Skeletal muscle tissue (tissue), 3 donors: ENCODE measurements at regions not wholly inside any gene's neighbourhood (a gene's known extent, or its start where the extent isn't known, plus 50 kb on each side); places are given as distances from the start of the nearest gene placed in this dataset.

Experiments
- H3K27ac ChIP-seq: one replicate; pipeline ENCODE4 v1.7.0; 2013; ENCODE audit warnings: mild to moderate bottlenecking, low read depth, low read length, inconsistent platforms
- H3K27me3 ChIP-seq, 3 donors: one replicate each; pipeline ENCODE4 v1.7.0; 2013; ENCODE audit warnings: low read length in 3 of 3; ENCODE audit not compliant: control insufficient read depth in 3 of 3, insufficient read depth in 3 of 3
- H3K36me3 ChIP-seq, 3 donors: one replicate each; pipeline ENCODE4 v1.7.0; 2013; ENCODE audit warnings: low read length in 3 of 3; ENCODE audit not compliant: control insufficient read depth in 3 of 3, insufficient read depth in 3 of 3
- H3K4me1 ChIP-seq, 3 donors: one replicate each; pipeline ENCODE4 v1.7.0; 2013; ENCODE audit warnings: low read length in 3 of 3, mild to moderate bottlenecking in 3 of 3; ENCODE audit not compliant: control insufficient read depth in 3 of 3, insufficient read depth in 3 of 3
- H3K4me3 ChIP-seq, 3 donors: one replicate each; pipeline ENCODE4 v1.7.0; 2013; ENCODE audit warnings: low read length in 3 of 3
- H3K9ac ChIP-seq, 3 donors: one replicate each; pipeline ENCODE4 v1.7.0; 2013; ENCODE audit warnings: low read length in 3 of 3, mild to moderate bottlenecking in 3 of 3, moderate library complexity in 2 of 3, low read depth in 1 of 3
- H3K9me3 ChIP-seq, 3 donors: one replicate each; pipeline ENCODE4 v1.7.0; 2013; ENCODE audit warnings: low read length in 3 of 3; ENCODE audit not compliant: control insufficient read depth in 3 of 3
- donor health status: Osteomylitis.

DNA sequence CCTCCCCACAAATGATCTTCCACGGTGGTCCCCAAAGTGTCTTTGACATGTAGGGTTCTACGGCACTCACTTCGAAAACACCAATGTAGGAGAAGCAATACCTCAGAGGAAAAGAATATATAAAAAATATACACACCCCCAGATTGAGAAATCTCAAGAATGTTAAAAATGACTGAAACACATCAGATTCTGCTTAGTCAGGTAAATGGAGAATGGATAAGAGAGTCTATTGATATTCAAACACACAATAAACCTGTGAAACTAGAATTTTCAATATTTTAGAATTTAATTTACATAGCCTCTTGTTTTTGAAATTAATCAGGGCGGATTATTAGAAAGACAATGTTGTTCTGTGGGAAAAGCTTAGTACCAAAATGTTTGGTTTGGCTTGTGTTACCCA lies 712.4 kb downstream of the GATA3 start:
- Histone ChIP-seq H3K27me3 (no peaks in the 10 kb centered on the region), H3K9ac (no peak overlapping the region), H3K27ac (no peak overlapping the region), H3K9me3 (no peaks in the 10 kb centered on the region), H3K4me3 (no peak overlapping the region), H3K4me1 (no peaks in the 10 kb centered on the region), H3K36me3 (no peaks in the 10 kb centered on the region)

DNA sequence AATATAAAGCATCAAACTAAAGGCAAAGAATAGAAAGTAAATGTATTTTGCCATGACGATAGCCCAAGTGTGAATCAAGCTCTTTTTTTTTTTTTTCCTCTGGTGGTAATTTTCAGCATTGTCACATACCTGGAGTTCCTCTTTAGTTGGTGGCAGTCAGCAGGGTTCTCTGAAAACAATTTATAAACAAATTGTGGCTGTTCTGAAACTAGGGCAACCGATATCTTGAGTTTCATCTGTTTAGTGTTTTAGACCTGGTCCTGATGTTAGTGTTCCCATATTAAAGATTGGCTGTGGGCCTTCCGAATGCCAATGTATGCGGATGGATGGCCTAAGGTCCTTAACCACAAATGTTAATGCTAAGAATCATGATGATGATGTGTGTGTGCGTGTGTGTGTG lies 713.1 kb downstream of the GATA3 start:
- Histone ChIP-seq H3K27ac (no peak overlapping the region), H3K9me3 (no peaks in the 10 kb centered on the region), H3K4me1 (no peaks in the 10 kb centered on the region), H3K4me3 (no peak overlapping the region), H3K9ac (no peak overlapping the region), H3K36me3 (no peaks in the 10 kb centered on the region), H3K27me3 (no peaks in the 10 kb centered on the region)

- Histone ChIP-seq H3K27ac (no peak overlapping the region), H3K9ac (no peak overlapping the region), H3K4me3 (no peak overlapping the region), H3K4me1 (no peaks in the 10 kb centered on the region), H3K27me3 (no peaks in the 10 kb centered on the region), H3K9me3 (no peaks in the 10 kb centered on the region), H3K36me3 (no peaks in the 10 kb centered on the region)
Measured at GRCh38 chr10:8768341-8768740, 713.9 kb downstream of the GATA3 start.

GRCh38 chr10:8768852-8769251 lies 714.4 kb downstream of the GATA3 start:
- Histone ChIP-seq H3K9me3 (no peaks in the 10 kb centered on the region), H3K36me3 (no peaks in the 10 kb centered on the region), H3K9ac (no peak overlapping the region), H3K27ac (no peak overlapping the region), H3K27me3 (no peaks in the 10 kb centered on the region), H3K4me3 (no peak overlapping the region), H3K4me1 (no peaks in the 10 kb centered on the region)

- Histone ChIP-seq H3K4me1 (no peaks in the 10 kb centered on the region), H3K27me3 (no peaks in the 10 kb centered on the region), H3K36me3 (no peaks in the 10 kb centered on the region), H3K27ac (no peak overlapping the region), H3K4me3 (no peak overlapping the region), H3K9me3 (no peaks in the 10 kb centered on the region), H3K9ac (no peak overlapping the region)
Measured at GRCh38 chr10:8776926-8777622, 722.6 kb downstream of the GATA3 start.

DNA sequence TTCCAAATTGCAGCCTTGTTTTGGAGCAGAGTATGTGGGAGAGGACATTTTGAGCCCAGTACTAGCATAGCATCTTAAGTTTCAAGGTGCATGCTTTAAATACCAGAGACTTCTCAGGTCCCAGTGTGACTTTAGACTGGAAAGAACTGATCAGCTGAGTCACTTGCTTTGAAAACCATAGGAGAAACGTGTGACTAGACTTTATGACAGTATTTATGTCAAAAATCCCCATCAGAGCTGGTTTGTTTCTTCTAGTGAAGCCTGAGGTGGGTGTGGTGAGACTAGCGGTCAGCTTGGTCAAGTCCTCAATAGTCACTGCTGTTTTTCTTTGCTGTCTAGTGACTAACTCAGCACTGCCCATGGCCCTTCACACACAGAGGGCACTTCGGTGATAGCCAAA lies 724.2 kb downstream of the GATA3 start:
- no peaks in the 10 kb centered on the region for H3K9me3 ChIP-seq
- H3K4me3 ChIP-seq, result no peak overlapping the region
- H3K36me3 ChIP-seq, result no peaks in the 10 kb centered on the region
- H3K27ac ChIP-seq, result no peak overlapping the region
- no peaks in the 10 kb centered on the region for H3K4me1 ChIP-seq
- no peaks in the 10 kb centered on the region for H3K27me3 ChIP-seq
- no peak overlapping the region for H3K9ac ChIP-seq

DNA sequence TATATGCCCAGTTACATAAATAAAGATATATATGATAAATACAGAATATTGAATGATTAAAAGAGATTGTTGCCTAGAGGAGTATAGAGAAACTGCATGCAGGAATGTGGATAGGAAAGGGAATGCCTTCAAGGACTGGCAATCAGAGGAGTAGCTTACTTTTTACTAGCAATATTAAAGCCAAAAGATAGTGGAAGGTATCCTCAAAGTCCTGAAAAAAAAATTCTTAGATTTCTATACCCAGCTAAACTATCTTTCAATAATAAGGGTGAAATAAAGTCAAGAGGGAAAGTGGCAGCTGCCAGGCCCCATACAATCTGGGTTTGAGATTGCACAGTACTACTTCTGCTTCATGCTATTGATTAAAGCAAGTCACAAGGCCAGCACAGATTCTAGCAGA lies 733.2 kb downstream of the GATA3 start:
- Histone ChIP-seq H3K4me3 (no peak overlapping the region), H3K9me3 (peaks cover 0 to 2% (median 0%) of the 10 kb centered on the region in 3 donors), H3K4me1 (no peaks in the 10 kb centered on the region), H3K9ac (no peak overlapping the region), H3K27ac (no peak overlapping the region), H3K27me3 (no peaks in the 10 kb centered on the region), H3K36me3 (no peaks in the 10 kb centered on the region)

DNA sequence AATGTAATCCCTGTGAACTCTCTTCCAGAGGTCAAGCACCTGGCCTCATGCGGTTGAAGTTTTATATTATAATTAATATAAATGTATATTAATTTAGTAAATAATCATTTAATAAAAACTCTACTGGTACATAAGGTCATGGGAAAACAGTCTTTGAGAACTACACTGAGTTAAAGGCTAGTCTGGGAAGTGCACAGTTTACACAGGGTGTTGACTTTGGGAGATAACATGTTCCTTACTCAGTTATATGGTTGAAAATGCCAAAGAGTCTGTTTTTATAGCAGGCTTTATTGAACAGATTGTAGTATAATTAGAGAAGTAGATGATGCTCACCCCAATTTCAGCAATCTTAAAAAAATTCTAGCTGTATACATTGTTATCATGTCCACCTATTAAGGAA lies 735.9 kb downstream of the GATA3 start:
- H3K27me3 ChIP-seq, result no peaks in the 10 kb centered on the region
- H3K36me3 ChIP-seq, result no peaks in the 10 kb centered on the region
- H3K9me3 ChIP-seq, result peaks cover 0 to 2% (median 0%) of the 10 kb centered on the region in 3 donors
- no peak overlapping the region for H3K9ac ChIP-seq
- H3K4me1 ChIP-seq, result no peaks in the 10 kb centered on the region
- H3K27ac ChIP-seq, result no peak overlapping the region
- H3K4me3 ChIP-seq, result no peak overlapping the region

DNA sequence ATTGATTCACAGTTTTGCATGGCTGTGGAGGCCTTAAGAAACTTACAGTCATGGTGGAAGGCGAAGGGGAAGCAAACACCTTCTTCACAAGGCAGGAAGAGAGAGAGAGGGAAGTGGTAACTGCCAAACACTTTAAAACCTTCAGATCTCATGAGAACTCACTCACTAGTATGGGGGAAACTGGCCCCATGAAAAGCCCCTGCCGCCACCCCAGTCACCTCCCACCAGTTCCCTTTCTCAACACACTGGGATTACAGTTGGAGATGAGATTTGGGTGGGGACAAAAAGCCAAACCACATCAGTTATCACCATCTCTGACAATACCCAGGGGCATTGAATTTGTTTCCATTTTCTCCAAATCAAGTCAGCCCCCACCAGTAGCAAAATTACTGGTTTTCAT lies 740.4 kb downstream of the GATA3 start:
- no peaks in the 10 kb centered on the region for H3K4me1 ChIP-seq
- no peaks in the 10 kb centered on the region for H3K9me3 ChIP-seq
- H3K9ac ChIP-seq, result no peak overlapping the region
- no peaks in the 10 kb centered on the region for H3K27me3 ChIP-seq
- no peaks in the 10 kb centered on the region for H3K36me3 ChIP-seq
- no peak overlapping the region for H3K4me3 ChIP-seq
- no peak overlapping the region for H3K27ac ChIP-seq

GRCh38 chr10:8800426-8800825 lies 745.9 kb downstream of the GATA3 start:
- no peaks in the 10 kb centered on the region for H3K27me3 ChIP-seq
- H3K36me3 ChIP-seq, result no peaks in the 10 kb centered on the region
- no peaks in the 10 kb centered on the region for H3K4me1 ChIP-seq
- H3K27ac ChIP-seq, result no peak overlapping the region
- H3K9ac ChIP-seq, result no peak overlapping the region
- no peaks in the 10 kb centered on the region for H3K9me3 ChIP-seq
- no peak overlapping the region for H3K4me3 ChIP-seq
